ENCODE measurements at regions not wholly inside any gene's neighbourhood (a gene's known extent, or its start where the extent isn't known, plus 50 kb on each side); places are given as distances from the start of the nearest gene placed in this dataset.

DNA sequence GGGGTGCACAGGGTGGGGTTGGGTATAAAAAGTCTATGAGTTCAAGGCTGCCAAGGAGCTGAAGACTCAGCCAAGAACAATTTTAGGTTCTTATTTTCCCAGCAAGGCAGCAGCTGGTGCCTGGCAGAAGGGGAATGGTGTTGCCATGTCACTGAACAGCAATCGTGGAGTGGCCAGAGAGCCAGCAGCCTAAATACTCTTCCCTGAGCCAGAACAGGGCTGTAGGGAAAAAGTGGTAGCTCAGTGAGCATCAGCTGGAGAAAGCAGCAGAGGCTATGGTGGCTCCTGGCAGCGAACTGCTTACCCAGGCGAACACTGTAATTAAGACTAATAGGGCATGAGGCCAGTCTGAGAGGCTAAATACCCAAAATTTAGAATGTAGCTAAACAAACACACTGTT lies 334.9 kb downstream of the RMST start:
- DNase-seq (ENCODE audit: extremely low spot score), result no peak
- TF ChIP-seq FOXK2 (IDR thresholded peaks at IDR 0.05) (no peak), CTBP1 (IDR thresholded peaks at IDR 0.05; ENCODE audit: borderline replicate concordance) (no peak), L3MBTL2 (conservative IDR thresholded peaks at IDR 0.05) (no peak), SP1 (IDR thresholded peaks at IDR 0.05) (no peak), FOXA1 (IDR thresholded peaks at IDR 0.05) (no peak), BHLHE40 (IDR thresholded peaks at IDR 0.05; ENCODE audit: borderline replicate concordance) (no peak), ELF4 (IDR thresholded peaks at IDR 0.05) (no peak), ARNT (IDR thresholded peaks at IDR 0.05) (no peak), TARDBP (IDR thresholded peaks at IDR 0.05) (no peak), SUZ12 (IDR thresholded peaks at IDR 0.05) (no peak), LEF1 (IDR thresholded peaks at IDR 0.05; ENCODE audit: borderline replicate concordance) (no peak), ZNF384 (IDR thresholded peaks at IDR 0.05) (no peak), NFRKB (IDR thresholded peaks at IDR 0.05) (no peak), FOXM1 (IDR thresholded peaks at IDR 0.05; ENCODE audit: borderline replicate concordance) (no peak), HDGF (IDR thresholded peaks at IDR 0.05; ENCODE audit: borderline replicate concordance) (no peak)
- TF ChIP-seq, protein P1, sequence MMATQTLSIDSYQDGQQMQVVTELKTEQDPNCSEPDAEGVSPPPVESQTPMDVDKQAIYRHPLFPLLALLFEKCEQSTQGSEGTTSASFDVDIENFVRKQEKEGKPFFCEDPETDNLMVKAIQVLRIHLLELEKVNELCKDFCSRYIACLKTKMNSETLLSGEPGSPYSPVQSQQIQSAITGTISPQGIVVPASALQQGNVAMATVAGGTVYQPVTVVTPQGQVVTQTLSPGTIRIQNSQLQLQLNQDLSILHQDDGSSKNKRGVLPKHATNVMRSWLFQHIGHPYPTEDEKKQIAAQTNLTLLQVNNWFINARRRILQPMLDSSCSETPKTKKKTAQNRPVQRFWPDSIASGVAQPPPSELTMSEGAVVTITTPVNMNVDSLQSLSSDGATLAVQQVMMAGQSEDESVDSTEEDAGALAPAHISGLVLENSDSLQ (IDR thresholded peaks at IDR 0.05), result no peak
- CTCF ChIA-PET, result no interaction called here
- POLR2A ChIA-PET, result no interaction called here

DNA sequence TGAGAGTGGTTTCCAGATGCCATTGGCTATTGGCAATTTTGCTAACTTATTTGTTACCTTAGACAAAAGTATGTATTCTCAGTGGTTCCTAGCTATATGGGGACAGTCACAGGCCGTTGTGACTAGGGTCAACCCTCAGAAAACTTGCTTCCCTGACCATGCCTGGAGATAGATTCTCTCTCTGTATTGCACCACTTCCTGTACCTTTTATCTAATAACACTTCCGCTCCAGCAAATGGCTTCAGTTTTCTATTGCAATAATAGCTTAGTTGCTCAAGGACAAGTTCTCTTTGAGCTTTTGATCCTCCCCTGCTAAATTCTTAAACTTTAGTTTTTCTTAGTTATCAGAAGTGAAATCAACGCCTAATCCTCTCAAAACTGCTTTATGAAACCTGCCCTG lies 338.0 kb downstream of the RMST start:
- ChIA-PET CTCF (no interaction called here), POLR2A (no interaction called here)
- no peak for DNase-seq (ENCODE audit: extremely low spot score)
- TF ChIP-seq ELF4 (IDR thresholded peaks at IDR 0.05), result no peak
- TF ChIP-seq ARNT (IDR thresholded peaks at IDR 0.05), result no peak
- no peak for TF ChIP-seq BHLHE40 (IDR thresholded peaks at IDR 0.05; ENCODE audit: borderline replicate concordance)
- no peak for TF ChIP-seq L3MBTL2 (conservative IDR thresholded peaks at IDR 0.05)
- no peak for TF ChIP-seq ZNF384 (IDR thresholded peaks at IDR 0.05)
- TF ChIP-seq HDGF (IDR thresholded peaks at IDR 0.05; ENCODE audit: borderline replicate concordance), result no peak
- no peak for TF ChIP-seq FOXA1 (IDR thresholded peaks at IDR 0.05)
- no peak for TF ChIP-seq LEF1 (IDR thresholded peaks at IDR 0.05; ENCODE audit: borderline replicate concordance)
- TF ChIP-seq CTBP1 (IDR thresholded peaks at IDR 0.05; ENCODE audit: borderline replicate concordance), result no peak

DNA sequence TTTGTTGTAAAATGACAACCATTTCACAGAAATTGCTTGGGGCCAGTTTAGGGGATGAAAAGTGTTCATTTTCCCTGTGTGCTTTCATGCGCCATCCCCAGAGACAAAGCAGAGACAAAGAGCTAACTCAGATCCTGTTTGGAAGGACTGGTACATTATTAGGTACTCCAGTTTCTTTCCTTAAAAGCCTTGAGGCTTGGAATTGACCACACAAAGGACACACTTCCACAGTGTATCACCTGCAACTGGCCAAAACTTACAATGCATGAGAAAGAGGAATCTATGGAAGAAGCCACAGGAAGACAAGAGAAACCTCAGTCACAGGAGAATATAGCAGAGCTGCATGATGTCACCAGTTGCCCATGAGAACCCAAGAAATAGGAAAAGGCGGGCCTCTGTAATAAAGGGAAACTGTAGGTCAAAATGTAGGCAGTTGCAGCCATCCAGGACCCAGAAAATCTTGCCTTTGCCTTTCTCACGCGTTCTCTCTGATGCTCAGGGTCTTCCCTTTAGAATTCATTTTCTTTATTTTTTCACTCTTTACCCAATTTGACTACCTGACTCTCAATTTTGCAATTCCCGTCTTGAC lies 339.0 kb downstream of the RMST start:
- CTCF ChIA-PET, result no interaction called here

DNA sequence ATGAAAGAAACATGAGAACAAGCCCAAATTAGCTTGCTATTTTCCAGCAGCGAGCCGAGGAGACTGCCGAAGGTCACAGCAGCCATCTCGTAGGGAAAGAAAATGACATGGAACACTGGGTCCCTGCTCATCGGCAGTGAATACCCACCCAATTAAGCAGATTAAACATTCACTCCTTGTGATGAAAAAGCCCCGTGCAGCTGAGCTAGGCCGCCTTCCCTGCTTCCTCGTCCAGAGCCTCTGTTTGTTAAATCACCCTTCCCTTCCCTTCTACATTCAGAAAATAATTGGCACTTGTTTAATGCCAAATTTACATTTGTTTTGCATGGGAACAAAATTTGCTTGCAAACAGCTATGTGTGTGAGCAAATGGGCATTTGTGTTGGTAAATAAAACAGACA lies 342.5 kb downstream of the RMST start:
- POLR2A ChIA-PET, result no interaction called here

More for the DNA sequence above, 339.0 kb downstream of the RMST start:
- TF ChIP-seq FOXK2 (IDR thresholded peaks at IDR 0.05) (no peak), BHLHE40 (IDR thresholded peaks at IDR 0.05; ENCODE audit: borderline replicate concordance) (no peak), CTBP1 (IDR thresholded peaks at IDR 0.05; ENCODE audit: borderline replicate concordance) (no peak), ELF4 (IDR thresholded peaks at IDR 0.05) (no peak), ARNT (IDR thresholded peaks at IDR 0.05) (no peak), SP1 (IDR thresholded peaks at IDR 0.05) (no peak), NFRKB (IDR thresholded peaks at IDR 0.05) (no peak), SUZ12 (IDR thresholded peaks at IDR 0.05) (no peak)
- no peak for DNase-seq (ENCODE audit: extremely low spot score)
- POLR2A ChIA-PET, result no interaction called here

DNA sequence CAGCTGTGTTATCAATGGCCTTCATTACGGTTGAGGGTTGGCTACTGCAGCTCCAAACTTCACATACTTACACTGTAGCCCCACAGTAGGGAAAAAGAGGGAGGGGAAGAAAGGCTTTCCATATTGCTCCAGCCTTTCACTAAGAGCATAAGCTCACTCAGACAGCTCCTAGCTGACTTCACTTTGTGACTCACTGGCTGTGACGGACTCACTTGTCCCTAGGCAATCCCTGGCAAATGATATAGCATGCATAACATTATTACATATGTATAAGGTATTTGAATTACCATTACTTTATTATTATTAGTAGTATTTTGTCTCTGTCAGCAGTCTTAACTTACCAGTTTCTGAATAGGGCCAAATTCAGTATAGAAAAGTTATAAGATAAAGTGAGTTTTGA lies 350.7 kb downstream of the RMST start:
- TF ChIP-seq SP1 (IDR thresholded peaks at IDR 0.05), result no peak
- TF ChIP-seq ZNF384 (IDR thresholded peaks at IDR 0.05), result no peak
- TF ChIP-seq ARNT (IDR thresholded peaks at IDR 0.05), result no peak
- TF ChIP-seq FOXA1 (IDR thresholded peaks at IDR 0.05), result no peak
- no peak for TF ChIP-seq CTBP1 (IDR thresholded peaks at IDR 0.05; ENCODE audit: borderline replicate concordance)
- TF ChIP-seq, protein P1 (IDR thresholded peaks at IDR 0.05), result no peak
- no peak for TF ChIP-seq L3MBTL2 (conservative IDR thresholded peaks at IDR 0.05)
- TF ChIP-seq NFRKB (IDR thresholded peaks at IDR 0.05), result no peak
- no peak for TF ChIP-seq FOXK2 (IDR thresholded peaks at IDR 0.05)
- no peak for TF ChIP-seq SUZ12 (IDR thresholded peaks at IDR 0.05)
- no peak for TF ChIP-seq HDGF (IDR thresholded peaks at IDR 0.05; ENCODE audit: borderline replicate concordance)
- TF ChIP-seq TARDBP (IDR thresholded peaks at IDR 0.05), result no peak
- no peak for TF ChIP-seq BHLHE40 (IDR thresholded peaks at IDR 0.05; ENCODE audit: borderline replicate concordance)
- no peak for TF ChIP-seq LEF1 (IDR thresholded peaks at IDR 0.05; ENCODE audit: borderline replicate concordance)
- no peak for TF ChIP-seq FOXM1 (IDR thresholded peaks at IDR 0.05; ENCODE audit: borderline replicate concordance)
- no peak for TF ChIP-seq ELF4 (IDR thresholded peaks at IDR 0.05)
- POLR2A ChIA-PET, result no interaction called here
- no peak for DNase-seq (ENCODE audit: extremely low spot score)
- CTCF ChIA-PET, result no interaction called here

More for the DNA sequence above, 342.5 kb downstream of the RMST start:
- no peak for DNase-seq (ENCODE audit: extremely low spot score)
- CTCF ChIA-PET, result no interaction called here
- no peak for TF ChIP-seq FOXA1 (IDR thresholded peaks at IDR 0.05)
- TF ChIP-seq FOXK2 (IDR thresholded peaks at IDR 0.05), result no peak
- no peak for TF ChIP-seq CTBP1 (IDR thresholded peaks at IDR 0.05; ENCODE audit: borderline replicate concordance)
- TF ChIP-seq FOXM1 (IDR thresholded peaks at IDR 0.05; ENCODE audit: borderline replicate concordance), result no peak
- no peak for TF ChIP-seq BHLHE40 (IDR thresholded peaks at IDR 0.05; ENCODE audit: borderline replicate concordance)
- no peak for TF ChIP-seq L3MBTL2 (conservative IDR thresholded peaks at IDR 0.05)
- TF ChIP-seq NFRKB (IDR thresholded peaks at IDR 0.05), result no peak
- TF ChIP-seq LEF1 (IDR thresholded peaks at IDR 0.05; ENCODE audit: borderline replicate concordance), result no peak

DNA sequence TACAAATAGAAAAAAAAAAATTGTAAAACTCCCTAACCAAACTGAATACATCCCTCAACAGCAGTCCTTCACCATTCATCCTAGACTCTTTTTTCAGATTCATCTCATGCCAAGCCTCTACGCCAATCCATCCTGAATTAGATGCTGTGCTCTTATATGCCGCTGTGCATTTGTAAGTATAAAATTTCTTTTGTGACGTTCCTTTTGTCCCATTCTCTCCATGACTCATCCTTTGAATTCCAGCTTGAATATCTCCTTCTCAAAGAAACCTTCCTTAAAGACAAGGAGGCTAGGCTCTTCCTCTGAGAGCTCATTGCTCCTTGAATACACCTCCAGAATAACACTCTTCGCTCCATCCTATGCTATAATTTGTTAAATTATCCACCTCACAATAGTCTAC lies 359.2 kb downstream of the RMST start:
- TF ChIP-seq ARNT (IDR thresholded peaks at IDR 0.05) (no peak), NFRKB (IDR thresholded peaks at IDR 0.05) (no peak), HDGF (IDR thresholded peaks at IDR 0.05; ENCODE audit: borderline replicate concordance) (no peak), BHLHE40 (IDR thresholded peaks at IDR 0.05; ENCODE audit: borderline replicate concordance) (no peak), SP1 (IDR thresholded peaks at IDR 0.05) (no peak)
- TF ChIP-seq, protein P1 (IDR thresholded peaks at IDR 0.05), result no peak
- ChIA-PET CTCF (no interaction called here), POLR2A (no interaction called here)
- DNase-seq (ENCODE audit: extremely low spot score), result no peak
